ENCODE measurements at regions not wholly inside any gene's neighbourhood (a gene's known extent, or its start where the extent isn't known, plus 50 kb on each side); places are given as distances from the start of the nearest gene placed in this dataset.
"Not testable (repeated sequence)": the region's sequence is repeated elsewhere in the genome, so short reads cannot be mapped to it uniquely, and the experiment has no call there.

- no peak for DNase-seq
Measured at GRCh38 chr7:111676167-111676566, 113.9 kb upstream of the IMMP2L start.

- DNase-seq: no peak
Measured at GRCh38 chr7:111672901-111673300, 110.6 kb upstream of the IMMP2L start.

GRCh38 chr7:111671927-111672326, 109.6 kb upstream of the IMMP2L start:
- no peak for DNase-seq

GRCh38 chr7:111668711-111669110, 106.4 kb upstream of the IMMP2L start:
- no peak for DNase-seq

GRCh38 chr7:111667488-111667887, 105.2 kb upstream of the IMMP2L start:
- no peak for DNase-seq

- DNase-seq: no peak
Measured at GRCh38 chr7:111666260-111666659, 104.0 kb upstream of the IMMP2L start.

- no peak for DNase-seq
Measured at GRCh38 chr7:111663771-111664170, 101.5 kb upstream of the IMMP2L start.

GRCh38 chr7:111662386-111662785, 100.1 kb upstream of the IMMP2L start:
- DNase-seq: no peak

- DNase-seq: no peak
Measured at GRCh38 chr7:111660478-111660877, 98.2 kb upstream of the IMMP2L start.

- no peak for DNase-seq
Measured at GRCh38 chr7:111658546-111658945, 96.3 kb upstream of the IMMP2L start.

- peak; percentile 3 for DNase-seq
Measured at GRCh38 chr7:111657018-111657417, 94.7 kb upstream of the IMMP2L start.

GRCh38 chr7:111654343-111654742, 92.1 kb upstream of the IMMP2L start:
- DNase-seq: no peak

- no peak for DNase-seq
Measured at GRCh38 chr7:111653846-111654245, 91.6 kb upstream of the IMMP2L start.

GRCh38 chr7:111650456-111650999, 88.2 kb upstream of the IMMP2L start:
- DNase-seq: peak; percentile 81

- no peak for DNase-seq
Measured at GRCh38 chr7:111647881-111648280, 85.6 kb upstream of the IMMP2L start.

GRCh38 chr7:111644595-111644994, 82.3 kb upstream of the IMMP2L start:
- not testable (repeated sequence) for DNase-seq

GRCh38 chr7:111642373-111642772, 80.1 kb upstream of the IMMP2L start:
- DNase-seq: no peak

GRCh38 chr7:111640416-111640815, 78.1 kb upstream of the IMMP2L start:
- no peak for DNase-seq

GRCh38 chr7:111639934-111640333, 77.6 kb upstream of the IMMP2L start:
- DNase-seq: peak; percentile 81

- peak; percentile 7 for DNase-seq
Measured at GRCh38 chr7:111638078-111638477, 75.8 kb upstream of the IMMP2L start.

- DNase-seq: no peak
Measured at GRCh38 chr7:111633878-111634277, 71.6 kb upstream of the IMMP2L start.

- DNase-seq: no peak
Measured at GRCh38 chr7:111630862-111631261, 68.6 kb upstream of the IMMP2L start.

GRCh38 chr7:111622084-111622483, 59.8 kb upstream of the IMMP2L start:
- DNase-seq: no peak

Measured in HCEC 1CT (cell line).